Smooth muscle cell (in vitro differentiated cells): ENCODE measurements at regions not wholly inside any gene's neighbourhood (a gene's known extent, or its start where the extent isn't known, plus 50 kb on each side); places are given as distances from the start of the nearest gene placed in this dataset.

Experiments
- DNase-seq: peaks from one replicate; lab custom pipeline; 2025; ENCODE audit not compliant: unreplicated experiment; lab: John Stamatoyannopoulos, UW
- H2AFZ ChIP-seq: fragments of 200-600 bp; sonication (generic); 2 replicates; pipeline ENCODE4 v1.6.0; 2016; ENCODE audit warnings: antibody characterized with exemption, low read depth, mild to moderate bottlenecking
- H3F3A ChIP-seq: fragments of 200-600 bp; sonication (generic); 2 replicates; pipeline ENCODE4 v1.6.0; 2017; ENCODE audit warnings: antibody characterized with exemption, low read depth
- H3K27ac ChIP-seq: fragments of 200-600 bp; sonication (generic); 2 replicates; pipeline ENCODE4 v1.5.1; 2016; ENCODE audit warnings: low read depth, mild to moderate bottlenecking
- H3K27me3 ChIP-seq: fragments of 200-600 bp; sonication (generic); 2 replicates; pipeline ENCODE4 v1.6.1; 2016; ENCODE audit warnings: low read depth, mild to moderate bottlenecking
- H3K36me3 ChIP-seq: fragments of 200-600 bp; sonication (generic); 2 replicates; pipeline ENCODE4 v1.5.1; 2016; ENCODE audit warnings: low read depth
- H3K4me1 ChIP-seq: fragments of 200-600 bp; sonication (generic); 2 replicates; pipeline ENCODE4 v1.5.1; 2016; ENCODE audit warnings: low read depth
- H3K4me2 ChIP-seq: fragments of 200-600 bp; sonication (generic); 2 replicates; pipeline ENCODE4 v1.6.0; 2016; ENCODE audit warnings: mild to moderate bottlenecking
- H3K4me3 ChIP-seq: fragments of 200-600 bp; sonication (generic); 2 replicates; pipeline ENCODE4 v1.5.1; 2016; ENCODE audit warnings: mild to moderate bottlenecking
- H3K79me2 ChIP-seq: fragments of 200-600 bp; sonication (generic); 2 replicates; pipeline ENCODE4 v1.6.0; 2016; ENCODE audit warnings: low read depth, mild to moderate bottlenecking
- H3K9ac ChIP-seq: fragments of 200-600 bp; sonication (generic); 2 replicates; pipeline ENCODE4 v1.6.0; 2016; ENCODE audit warnings: low read depth
- H3K9me3 ChIP-seq: fragments of 200-600 bp; sonication (generic); replicated peaks from 2 replicates; pipeline ENCODE4 v1.5.1; 2016; ENCODE audit warnings: low read depth
- H4K20me1 ChIP-seq: fragments of 200-600 bp; sonication (generic); 2 replicates; pipeline ENCODE4 v1.6.0; 2016; ENCODE audit warnings: low read depth
- CTCF ChIP-seq: fragments of 200-600 bp; sonication (generic); IDR thresholded peaks from 2 replicates; pipeline ENCODE4 v1.5.1; 2017; ENCODE audit warnings: borderline replicate concordance, mild to moderate bottlenecking, antibody characterized with exemption; ENCODE audit not compliant: insufficient read depth, poor library complexity, severe bottlenecking
- WGBS: methylation state at CpG from one replicate; pipeline ENCODE4 v1.1.7; 2016; ENCODE audit warnings: low lambda C conversion rate; 5-methylcytosine and 5-hydroxymethylcytosine counted together

DNA sequence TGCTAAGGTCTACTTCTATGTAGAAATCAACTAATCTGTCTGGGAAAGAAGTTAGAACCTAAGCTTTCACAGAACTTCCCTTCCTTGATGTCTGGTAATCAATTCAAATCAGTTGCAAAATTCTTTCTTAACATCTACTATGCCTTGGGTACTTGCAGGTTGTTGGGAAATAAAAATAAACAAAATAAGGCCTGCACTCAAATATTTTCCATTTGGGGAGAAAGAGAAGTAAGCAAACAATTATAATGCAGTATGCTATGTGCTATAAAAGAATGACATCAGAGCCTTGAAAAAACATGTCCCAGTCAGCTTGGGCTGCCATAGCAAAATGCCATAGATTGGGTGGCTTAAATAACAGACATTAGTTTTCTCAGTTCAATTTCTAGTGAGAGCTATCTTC is 425.9 kb upstream of the DCN start:
- Histone ChIP-seq H3K79me2 (no peaks in the 10 kb centered on the region), H3K4me1 (no peaks in the 10 kb centered on the region), H3K27me3 (no peaks in the 10 kb centered on the region), H3K4me2 (no peak overlapping the region), H4K20me1 (no peaks in the 10 kb centered on the region), H3K9me3 (no peaks in the 10 kb centered on the region), H3K36me3 (no peaks in the 10 kb centered on the region), H3K9ac (no peak overlapping the region), H3K4me3 (no peak overlapping the region), H3F3A (no peaks in the 10 kb centered on the region), H3K27ac (no peak overlapping the region), H2AFZ (no peak overlapping the region)
- no peak for DNase-seq
- no peak for TF ChIP-seq CTCF

GRCh38 chr12:91606662-91607377 is 424.2 kb upstream of the DCN start:
- no peak for DNase-seq
- Histone ChIP-seq H3K9ac (no peak overlapping the region), H3K36me3 (no peaks in the 10 kb centered on the region), H3K4me2 (no peak overlapping the region), H3K4me1 (no peaks in the 10 kb centered on the region), H3K27me3 (no peaks in the 10 kb centered on the region), H3K27ac (no peak overlapping the region), H3F3A (no peaks in the 10 kb centered on the region), H4K20me1 (no peaks in the 10 kb centered on the region), H3K9me3 (no peaks in the 10 kb centered on the region), H3K79me2 (no peaks in the 10 kb centered on the region), H2AFZ (no peak overlapping the region), H3K4me3 (no peak overlapping the region)
- 82% methylated on average over 3 of the region's 3 CpGs for WGBS
- TF ChIP-seq CTCF: no peak

- no peak overlapping the region for H2AFZ ChIP-seq
- H3F3A ChIP-seq: no peaks in the 10 kb centered on the region
- H3K36me3 ChIP-seq: no peaks in the 10 kb centered on the region
- no peaks in the 10 kb centered on the region for H3K4me1 ChIP-seq
- H3K4me2 ChIP-seq: no peak overlapping the region
- no peak overlapping the region for H3K27ac ChIP-seq
- H3K79me2 ChIP-seq: no peaks in the 10 kb centered on the region
- no peak for TF ChIP-seq CTCF
- no peaks in the 10 kb centered on the region for H3K9me3 ChIP-seq
- no peaks in the 10 kb centered on the region for H4K20me1 ChIP-seq
- no peaks in the 10 kb centered on the region for H3K27me3 ChIP-seq
- no peak for DNase-seq
- no peak overlapping the region for H3K9ac ChIP-seq
- no peak overlapping the region for H3K4me3 ChIP-seq
- 56% methylated on average over 6 of the region's 6 CpGs for WGBS
These were observed 422.3 kb upstream of the DCN start for GRCh38 chr12:91604897-91605296.

DNA sequence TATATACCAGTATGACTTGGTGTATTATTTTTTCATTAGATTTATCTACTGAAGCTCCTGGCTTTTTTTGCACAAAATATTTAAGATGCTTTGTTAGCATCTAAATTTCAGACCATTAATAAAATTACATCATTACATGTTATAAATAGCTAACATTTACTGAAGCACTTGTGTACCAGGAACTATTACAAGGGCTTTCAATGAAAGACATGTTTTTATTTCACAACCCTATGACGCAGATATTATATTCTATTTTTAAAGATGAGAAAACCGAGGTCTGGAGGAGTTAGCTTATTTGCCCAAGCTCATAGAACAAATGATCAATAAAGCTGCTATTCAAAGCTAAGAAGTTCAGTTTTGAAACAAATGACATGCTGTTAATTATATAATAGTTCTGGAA is 420.4 kb upstream of the DCN start:
- no peak overlapping the region for H2AFZ ChIP-seq
- H3K79me2 ChIP-seq: no peaks in the 10 kb centered on the region
- no peaks in the 10 kb centered on the region for H3F3A ChIP-seq
- H3K4me1 ChIP-seq: no peaks in the 10 kb centered on the region
- no peaks in the 10 kb centered on the region for H4K20me1 ChIP-seq
- H3K9ac ChIP-seq: no peak overlapping the region
- no peak for DNase-seq
- no peak overlapping the region for H3K4me3 ChIP-seq
- no peaks in the 10 kb centered on the region for H3K36me3 ChIP-seq
- no peak overlapping the region for H3K27ac ChIP-seq
- no peaks in the 10 kb centered on the region for H3K27me3 ChIP-seq
- H3K4me2 ChIP-seq: no peak overlapping the region
- no peaks in the 10 kb centered on the region for H3K9me3 ChIP-seq
- no peak for TF ChIP-seq CTCF
- 92% methylated on average over 2 of the region's 2 CpGs for WGBS
